H9 (cell line): ENCODE measurements at regions not wholly inside any gene's neighbourhood (a gene's known extent, or its start where the extent isn't known, plus 50 kb on each side); places are given as distances from the start of the nearest gene placed in this dataset.

Experiments
- DNase-seq: peaks from one replicate; pipeline ENCODE4 v3.0.0-alpha.2; 2017
- H2AFZ ChIP-seq: one replicate; pipeline ENCODE4 v1.6.1; 2013; ENCODE audit warnings: mild to moderate bottlenecking, low read length, control low read depth, moderate library complexity
- H2AK5ac ChIP-seq: 2 replicates; pipeline ENCODE4 v1.6.1; 2013; ENCODE audit warnings: low read length, control low read depth, mixed read lengths; ENCODE audit not compliant: insufficient read length
- H2BK120ac ChIP-seq: one replicate; pipeline ENCODE4 v1.6.1; 2013; ENCODE audit warnings: low read depth, mild to moderate bottlenecking, low read length, control low read depth, inconsistent platforms; ENCODE audit not compliant: poor library complexity, severe bottlenecking
- H2BK12ac ChIP-seq: 2 replicates; pipeline ENCODE4 v1.6.1; 2013; ENCODE audit warnings: low read length, control low read depth, mixed read lengths, low read depth; ENCODE audit not compliant: insufficient read length
- H2BK15ac ChIP-seq: 2 replicates; pipeline ENCODE4 v1.6.1; 2013; ENCODE audit warnings: low read depth, low read length, control low read depth
- H2BK20ac ChIP-seq: one replicate; pipeline ENCODE4 v1.6.1; 2013; ENCODE audit warnings: low read depth, mild to moderate bottlenecking, low read length, control low read depth, inconsistent platforms; ENCODE audit not compliant: poor library complexity, severe bottlenecking
- H2BK5ac ChIP-seq: 2 replicates; pipeline ENCODE4 v1.6.1; 2013; ENCODE audit warnings: low read length, control low read depth, mixed read lengths; ENCODE audit not compliant: insufficient read length
- H3K14ac ChIP-seq: 2 replicates; pipeline ENCODE4 v1.6.1; 2013; ENCODE audit warnings: low read length, control low read depth; ENCODE audit not compliant: insufficient read depth
- H3K18ac ChIP-seq: 2 replicates; pipeline ENCODE4 v1.6.1; 2013; ENCODE audit warnings: low read depth, mild to moderate bottlenecking, mixed read lengths, low read length, control low read depth; ENCODE audit not compliant: insufficient read length
- H3K23ac ChIP-seq: 2 replicates; pipeline ENCODE4 v1.6.1; 2013; ENCODE audit warnings: low read length, control low read depth, mixed read lengths, low read depth; ENCODE audit not compliant: insufficient read length
- H3K23me2 ChIP-seq: 2 replicates; pipeline ENCODE4 v1.6.1; 2013; ENCODE audit warnings: low read depth, mild to moderate bottlenecking, mixed read lengths, low read length, control low read depth; ENCODE audit not compliant: insufficient read length, poor library complexity, severe bottlenecking
- H3K27ac ChIP-seq: 2 replicates; pipeline ENCODE4 v1.5.1; 2013; ENCODE audit warnings: low read length, control low read depth, mixed read lengths, low read depth; ENCODE audit not compliant: insufficient read length
- H3K27me3 ChIP-seq: 2 replicates; pipeline ENCODE4 v1.6.1; 2013; ENCODE audit warnings: low read length, control low read depth, inconsistent platforms; ENCODE audit not compliant: insufficient read depth
- H3K4ac ChIP-seq: 2 replicates; pipeline ENCODE4 v1.6.1; 2013; ENCODE audit warnings: low read depth, mild to moderate bottlenecking, control low read depth, inconsistent platforms, low read length, moderate library complexity
- H3K4me1 ChIP-seq: 2 replicates; pipeline ENCODE4 v1.6.1; 2013; ENCODE audit warnings: low read length, control low read depth, inconsistent platforms; ENCODE audit not compliant: insufficient read depth
- H3K4me2 ChIP-seq: 2 replicates; pipeline ENCODE4 v1.6.1; 2013; ENCODE audit warnings: low read length, control low read depth, mixed read lengths; ENCODE audit not compliant: insufficient read length, insufficient read depth
- H3K56ac ChIP-seq: 2 replicates; pipeline ENCODE4 v1.6.1; 2013; ENCODE audit warnings: low read depth, mild to moderate bottlenecking, mixed read lengths, low read length, control low read depth; ENCODE audit not compliant: insufficient read length
- H3K79me1 ChIP-seq: 2 replicates; pipeline ENCODE4 v1.6.1; 2013; ENCODE audit warnings: low read depth, mild to moderate bottlenecking, moderate library complexity, low read length, control low read depth, inconsistent platforms; ENCODE audit not compliant: insufficient read depth, poor library complexity, severe bottlenecking
- H3K79me2 ChIP-seq: 2 replicates; pipeline ENCODE4 v1.6.1; 2013; ENCODE audit warnings: low read length, control low read depth, inconsistent platforms; ENCODE audit not compliant: insufficient read depth
- H3K9ac ChIP-seq: 2 replicates; pipeline ENCODE4 v1.6.1; 2013; ENCODE audit warnings: low read length, control low read depth, mixed read lengths; ENCODE audit not compliant: insufficient read length; ENCODE audit errors: extremely low read depth
- H3K9me3 ChIP-seq: one replicate; pipeline ENCODE4 v1.6.1; 2013; ENCODE audit warnings: low read depth, low read length, inconsistent platforms; ENCODE audit not compliant: control insufficient read depth
- H3T11ph ChIP-seq: one replicate; pipeline ENCODE4 v1.6.1; 2013; ENCODE audit warnings: mild to moderate bottlenecking, low read length, control low read depth, inconsistent platforms
- H4K20me1 ChIP-seq: one replicate; pipeline ENCODE4 v1.6.1; 2013; ENCODE audit not compliant: control insufficient read depth, insufficient read length, insufficient read depth
- H4K5ac ChIP-seq: 2 replicates; pipeline ENCODE4 v1.6.1; 2013; ENCODE audit warnings: low read depth, mild to moderate bottlenecking, mixed read lengths, low read length, control low read depth; ENCODE audit not compliant: insufficient read length
- H4K8ac ChIP-seq: replicated peaks from 2 replicates; pipeline ENCODE4 v1.6.1; 2013; ENCODE audit warnings: low read length, control low read depth, mixed read lengths, low read depth; ENCODE audit not compliant: insufficient read length
- H4K91ac ChIP-seq: 2 replicates; pipeline ENCODE4 v1.6.1; 2013; ENCODE audit warnings: low read depth, mild to moderate bottlenecking, moderate library complexity, mixed read lengths, low read length, control low read depth; ENCODE audit not compliant: insufficient read length
- H3K27ac Mint-ChIP-seq, 3 experiments: 2 replicates in 2 of 3; 3 replicates in 1 of 3; pipeline ENCODE4 v1.8.0; 2020 to 2021; ENCODE audit warnings: mixed read lengths in 3 of 3, mild to moderate bottlenecking in 1 of 3, moderate library complexity in 1 of 3
- H3K27me3 Mint-ChIP-seq: 2 replicates; pipeline ENCODE4 v1.8.0; 2021; ENCODE audit warnings: low read depth, mild to moderate bottlenecking, moderate library complexity, mixed read lengths
- H3K36me3 Mint-ChIP-seq, 3 experiments: 2 replicates in 2 of 3; 3 replicates in 1 of 3; pipeline ENCODE4 v1.8.0; 2020 to 2021; ENCODE audit warnings: low read depth in 3 of 3, mixed read lengths in 3 of 3; ENCODE audit not compliant: insufficient read depth in 1 of 3
- H3K4me1 Mint-ChIP-seq, 2 experiments: 2 replicates each; pipeline ENCODE4 v1.8.0; 2020; ENCODE audit warnings: mixed read lengths in 2 of 2
- H3K4me3 Mint-ChIP-seq, 2 experiments: 2 replicates in 1 of 2; 3 replicates in 1 of 2; pipeline ENCODE4 v1.8.0; 2020 to 2021; ENCODE audit warnings: mild to moderate bottlenecking in 2 of 2, mixed read lengths in 2 of 2, moderate library complexity in 1 of 2
- H3K9me3 Mint-ChIP-seq, 2 experiments: 2 replicates in 1 of 2; 3 replicates in 1 of 2; pipeline ENCODE4 v1.8.0; 2020; ENCODE audit warnings: mild to moderate bottlenecking in 2 of 2, mixed read lengths in 2 of 2, moderate library complexity in 1 of 2
- TF ChIP-seq, protein P1 (sequence below): fragments of 200-600 bp; sonication (generic); conservative IDR thresholded peaks from 3 replicates; pipeline ENCODE4 v1.8.0; 2021; ENCODE audit warnings: antibody characterized with exemption, mild to moderate bottlenecking

DNA sequence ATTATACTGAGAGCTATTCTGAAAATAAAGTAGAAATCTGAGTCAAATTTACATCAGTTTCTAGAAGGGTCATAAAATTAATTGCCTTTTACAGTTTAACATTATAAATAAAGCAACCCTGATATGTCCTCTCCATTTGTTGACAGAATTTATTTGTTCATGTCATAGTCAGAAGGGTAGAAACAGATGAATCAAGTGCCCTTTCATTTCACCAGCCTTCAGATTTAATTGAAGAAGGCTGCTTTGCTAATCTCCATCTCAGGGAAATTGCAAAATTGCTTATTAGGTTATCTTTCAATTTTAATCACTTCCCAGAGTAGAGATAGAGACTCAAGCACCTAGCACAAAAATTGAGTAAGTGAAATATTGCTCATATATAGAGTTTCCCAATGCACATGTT is 76.8 kb downstream of the ATXN7L3B start:
- H2BK12ac ChIP-seq, result no peak overlapping the region
- no peaks in the 10 kb centered on the region for H3K79me1 ChIP-seq
- H3T11ph ChIP-seq, result no peak overlapping the region
- no peaks in the 10 kb centered on the region for H3K4me1 Mint-ChIP-seq
- no peaks in the 10 kb centered on the region for H3K27me3 ChIP-seq
- no peaks in the 10 kb centered on the region for H3K79me2 ChIP-seq
- H3K9me3 Mint-ChIP-seq, result no peaks in the 10 kb centered on the region
- H2BK5ac ChIP-seq, result no peak overlapping the region
- H3K4me2 ChIP-seq, result no peak overlapping the region
- H3K27me3 Mint-ChIP-seq, result no peaks in the 10 kb centered on the region
- no peak overlapping the region for H4K8ac ChIP-seq
- TF ChIP-seq, protein P1, sequence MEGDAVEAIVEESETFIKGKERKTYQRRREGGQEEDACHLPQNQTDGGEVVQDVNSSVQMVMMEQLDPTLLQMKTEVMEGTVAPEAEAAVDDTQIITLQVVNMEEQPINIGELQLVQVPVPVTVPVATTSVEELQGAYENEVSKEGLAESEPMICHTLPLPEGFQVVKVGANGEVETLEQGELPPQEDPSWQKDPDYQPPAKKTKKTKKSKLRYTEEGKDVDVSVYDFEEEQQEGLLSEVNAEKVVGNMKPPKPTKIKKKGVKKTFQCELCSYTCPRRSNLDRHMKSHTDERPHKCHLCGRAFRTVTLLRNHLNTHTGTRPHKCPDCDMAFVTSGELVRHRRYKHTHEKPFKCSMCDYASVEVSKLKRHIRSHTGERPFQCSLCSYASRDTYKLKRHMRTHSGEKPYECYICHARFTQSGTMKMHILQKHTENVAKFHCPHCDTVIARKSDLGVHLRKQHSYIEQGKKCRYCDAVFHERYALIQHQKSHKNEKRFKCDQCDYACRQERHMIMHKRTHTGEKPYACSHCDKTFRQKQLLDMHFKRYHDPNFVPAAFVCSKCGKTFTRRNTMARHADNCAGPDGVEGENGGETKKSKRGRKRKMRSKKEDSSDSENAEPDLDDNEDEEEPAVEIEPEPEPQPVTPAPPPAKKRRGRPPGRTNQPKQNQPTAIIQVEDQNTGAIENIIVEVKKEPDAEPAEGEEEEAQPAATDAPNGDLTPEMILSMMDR, result no peak
- H4K5ac ChIP-seq, result no peak overlapping the region
- H3K9me3 ChIP-seq, result no peaks in the 10 kb centered on the region
- H2AFZ ChIP-seq, result no peak overlapping the region
- H3K23ac ChIP-seq, result no peak overlapping the region
- H3K4me1 ChIP-seq, result no peaks in the 10 kb centered on the region
- H3K36me3 Mint-ChIP-seq, result no peaks in the 10 kb centered on the region
- H3K4me3 Mint-ChIP-seq, result no peak overlapping the region
- H3K27ac ChIP-seq, result no peak overlapping the region
- H2BK15ac ChIP-seq, result no peak overlapping the region
- H3K23me2 ChIP-seq, result no peaks in the 10 kb centered on the region
- H2AK5ac ChIP-seq, result no peak overlapping the region
- H3K4ac ChIP-seq, result no peak overlapping the region
- H2BK120ac ChIP-seq, result no peak overlapping the region
- no peak overlapping the region for H3K27ac Mint-ChIP-seq
- no peak for DNase-seq
- no peaks in the 10 kb centered on the region for H4K20me1 ChIP-seq
- H3K9ac ChIP-seq, result no peak overlapping the region
- H3K18ac ChIP-seq, result no peak overlapping the region
- no peak overlapping the region for H3K56ac ChIP-seq
- no peak overlapping the region for H2BK20ac ChIP-seq
- H4K91ac ChIP-seq, result no peak overlapping the region
- H3K14ac ChIP-seq, result no peak overlapping the region
